HepG2 (cell line): ENCODE measurements at regions not wholly inside any gene's neighbourhood (a gene's known extent, or its start where the extent isn't known, plus 50 kb on each side); places are given as distances from the start of the nearest gene placed in this dataset.

Experiments
- ATAC-seq: fragments of 200-7000 bp; cut with Tn5 transposase; 3 replicates; pipeline ENCODE4 v1.9.1; 2020; ENCODE audit warnings: mild to moderate bottlenecking, moderate library complexity
- BruUV-seq: library from RNA; stranded (reverse); fragments of 400-500 nt; replicated peaks from 2 replicates; lab custom pipeline; 2021; lab: Mats Ljungman, UMichigan
- CTCF ChIA-PET: fragments of 300-600 bp; formaldehyde crosslinking; extraction: SDS; loops from one replicate; lab custom pipeline; 2021; ENCODE audit warnings: low total read pairs, inconsistent platforms, low intra/inter-chr PET ratio; lab: Yijun Ruan, JAX
- POLR2A ChIA-PET: fragments of 350-600 bp; sonication (Branson Sonifier 250); formaldehyde crosslinking; loops from one replicate; lab custom pipeline; 2020; ENCODE audit warnings: antibody characterized with exemption, inconsistent platforms; lab: Yijun Ruan, JAX
- DNase-seq: peaks from one replicate; pipeline ENCODE4 v3.0.0-alpha.2; 2015; ENCODE audit warnings: low spot score
- FAIRE-seq: peaks from 3 replicates; lab custom pipeline; 2011; peaks lifted over from hg19 to GRCh38; lab: Jason Lieb, UNC
- H2AFZ ChIP-seq: one replicate; pipeline ENCODE4 v1.6.1; 2011; ENCODE audit warnings: low read length, inconsistent platforms
- H3K27ac ChIP-seq: fragments of 300-600 bp; 3 replicates; pipeline ENCODE4 v1.8.0; 2011; ENCODE audit warnings: mixed run types, mild to moderate bottlenecking, mixed read lengths, low read length, inconsistent platforms; ENCODE audit not compliant: insufficient read depth; ENCODE audit errors: extremely low read length
- H3K27me3 ChIP-seq, 2 experiments: fragments of 200-600 bp in 1 of 2; 2 replicates in 1 of 2; 3 replicates in 1 of 2; pipeline versions ENCODE4 v1.6.0 to v1.8.0; 2011; ENCODE audit warnings: low read length in 2 of 2, mild to moderate bottlenecking in 2 of 2, moderate library complexity in 2 of 2, inconsistent platforms in 1 of 2; ENCODE audit not compliant: insufficient read depth in 2 of 2, control insufficient read depth in 1 of 2
- H3K36me3 ChIP-seq, 2 experiments: fragments of 200-600 bp in 1 of 2; replicated peaks in 1 of 2; 2 replicates in 1 of 2; 3 replicates in 1 of 2; pipeline versions ENCODE4 v1.5.1 to v1.8.0; 2011; ENCODE audit warnings: low read length in 2 of 2, inconsistent platforms in 1 of 2; ENCODE audit not compliant: insufficient read depth in 2 of 2, control insufficient read depth in 1 of 2
- H3K4me1 ChIP-seq: 2 replicates; pipeline ENCODE4 v1.5.1; 2012; ENCODE audit warnings: low read length, inconsistent platforms; ENCODE audit not compliant: insufficient read depth
- H3K4me2 ChIP-seq: 2 replicates; pipeline ENCODE4 v1.6.0; 2011; ENCODE audit warnings: low read depth, low read length, inconsistent platforms
- H3K4me3 ChIP-seq, 3 experiments: fragments of 200-600 bp in 1 of 3; sonication (generic), shearing (Covaris generic) in 1 of 3; replicated peaks in 1 of 3; 2 replicates each; pipeline ENCODE4 v1.5.1; 2011 to 2016; ENCODE audit warnings: low read length in 3 of 3, inconsistent platforms in 2 of 3, low read depth in 2 of 3, mild to moderate bottlenecking in 2 of 3, control low read depth in 1 of 3, mixed read lengths in 1 of 3; ENCODE audit not compliant: insufficient read depth in 1 of 3
- H3K79me2 ChIP-seq: one replicate; pipeline ENCODE4 v1.6.1; 2011; ENCODE audit warnings: low read length, inconsistent platforms; ENCODE audit not compliant: insufficient read depth
- H3K9ac ChIP-seq: 2 replicates; pipeline ENCODE4 v1.6.0; 2011; ENCODE audit warnings: mild to moderate bottlenecking, low read depth, low read length, inconsistent platforms; ENCODE audit not compliant: insufficient read depth
- H3K9me3 ChIP-seq: 2 replicates; pipeline ENCODE4 v1.5.1; 2012; ENCODE audit warnings: mild to moderate bottlenecking, low read length
- H4K20me1 ChIP-seq: 2 replicates; pipeline ENCODE4 v1.6.0; 2011; ENCODE audit warnings: inconsistent platforms, mild to moderate bottlenecking, low read length, moderate library complexity; ENCODE audit not compliant: insufficient read depth
- CCDC6 ChIP-seq: sonication (generic); formaldehyde crosslinking; IDR thresholded peaks from 2 replicates; pipeline ENCODE4 v1.8.1; 2022; ENCODE audit warnings: mild to moderate bottlenecking, missing genetic modification reagents, moderate library complexity
- NPAS2 ChIP-seq: sonication (generic); formaldehyde crosslinking; IDR thresholded peaks from 2 replicates; pipeline ENCODE4 v1.8.0; 2022; ENCODE audit warnings: mild to moderate bottlenecking, missing genetic modification reagents, borderline replicate concordance
- NR2F2 ChIP-seq: IDR thresholded peaks from 2 replicates; pipeline ENCODE4 v1.6.1; 2012; ENCODE audit warnings: low read depth, inconsistent platforms, borderline replicate concordance
- SRF ChIP-seq: IDR thresholded peaks from 2 replicates; pipeline ENCODE4 v1.6.1; 2011; ENCODE audit warnings: mild to moderate bottlenecking, low read depth, low read length, moderate library complexity
- ZNF264 ChIP-seq: sonication (generic); formaldehyde crosslinking; IDR thresholded peaks from 2 replicates; pipeline ENCODE4 v1.4.0; 2020; ENCODE audit warnings: missing genetic modification reagents
- WGBS: methylation state at CpG from one replicate; pipeline ENCODE4 v1.1.6; 2017; ENCODE audit warnings: low lambda C conversion rate; 5-methylcytosine and 5-hydroxymethylcytosine counted together
- in situ Hi-C: cut with HindIII; loops from 2 replicates; pipeline ENCODE4 v1.10.0; 2017; ENCODE audit warnings: low pct_unique_long_range_greater_than_20kb; ENCODE audit not compliant: extremely low pct_ligation_motif_present
- intact Hi-C: fragments of 100-400 bp; cut with micrococcal nuclease; formaldehyde crosslinking; loops from one replicate; pipeline ENCODE4 v1.10.0; 2022; ENCODE audit not compliant: unreplicated experiment
- TF ChIP-seq, protein P1 (sequence below), 2 experiments: fragments of 450-650 bp in 1 of 2; sonication (generic) in 1 of 2; formaldehyde crosslinking in 1 of 2; IDR thresholded peaks; 2 replicates each; pipeline versions ENCODE4 v1.6.1 to v1.8.0; 2016 to 2022; ENCODE audit warnings: antibody characterized with exemption in 1 of 2, mild to moderate bottlenecking in 1 of 2, missing genetic modification reagents in 1 of 2
- TF ChIP-seq, protein P2 (sequence below): sonication (generic); formaldehyde crosslinking; IDR thresholded peaks from 2 replicates; pipeline ENCODE4 v1.4.0; 2020; ENCODE audit warnings: missing genetic modification reagents, mild to moderate bottlenecking, borderline replicate concordance
- TF ChIP-seq, protein P3 (sequence below): sonication (generic); formaldehyde crosslinking; IDR thresholded peaks from 2 replicates; pipeline ENCODE4 v1.5.0; 2020; ENCODE audit warnings: missing genetic modification reagents, mild to moderate bottlenecking, borderline replicate concordance

DNA sequence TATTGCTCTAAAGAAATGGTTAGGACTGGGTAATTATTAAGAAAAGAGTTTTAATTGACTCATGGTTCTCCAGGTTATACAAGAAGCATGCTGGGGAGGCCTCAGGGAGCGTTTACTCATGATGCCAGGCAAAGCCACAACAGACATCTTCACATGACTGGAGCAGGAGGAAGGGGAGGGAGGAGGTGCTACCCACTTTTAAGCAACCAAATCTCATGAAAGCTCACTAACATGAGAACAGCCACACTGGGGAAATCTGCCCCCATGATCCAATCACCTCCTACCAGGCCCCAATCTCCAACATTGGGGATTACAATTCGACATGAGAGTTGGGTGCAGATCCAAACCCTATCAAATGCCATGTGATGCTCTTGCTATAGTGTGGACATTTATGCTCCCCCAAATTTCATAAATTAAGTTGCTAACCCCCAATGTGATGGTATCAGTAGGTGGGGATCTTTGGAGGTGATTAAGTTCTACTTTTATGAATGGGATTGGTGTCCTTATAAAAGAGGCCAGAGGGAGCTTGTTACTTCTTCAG, 773.6 kb upstream of the CDH10 start:
- intact Hi-C loops = no loop called here
- Histone ChIP-seq H3K9me3 (peaks cover 8% of the 10 kb centered on the region; the same call in 1 of the 2 replicates), H2AFZ (no peak overlapping the region), H3K36me3 (no peaks in the 10 kb centered on the region), H3K4me1 (no peaks in the 10 kb centered on the region), H3K4me2 (no peak overlapping the region), H3K27me3 (no peaks in the 10 kb centered on the region), H3K27ac (no peak overlapping the region), H3K79me2 (no peaks in the 10 kb centered on the region), H3K4me3 (no peak overlapping the region), H4K20me1 (no peaks in the 10 kb centered on the region), H3K9ac (no peak overlapping the region)
- no peak for ATAC-seq
- DNase-seq = no peak
- ChIA-PET POLR2A (no interaction called here), CTCF (no interaction called here)
- in situ Hi-C loops = no loop called here
- FAIRE-seq = no peak
- 13% methylated on average over 1 of the region's 2 CpGs for WGBS
- no TSS peak for BruUV-seq
- TF ChIP-seq CCDC6 (CRISPR knock-in tag) (no peak), ZNF264 (CRISPR knock-in tag) (no peak), NR2F2 (no peak), SRF (no peak), NPAS2 (CRISPR knock-in tag) (no peak)
- TF ChIP-seq, protein P1, sequence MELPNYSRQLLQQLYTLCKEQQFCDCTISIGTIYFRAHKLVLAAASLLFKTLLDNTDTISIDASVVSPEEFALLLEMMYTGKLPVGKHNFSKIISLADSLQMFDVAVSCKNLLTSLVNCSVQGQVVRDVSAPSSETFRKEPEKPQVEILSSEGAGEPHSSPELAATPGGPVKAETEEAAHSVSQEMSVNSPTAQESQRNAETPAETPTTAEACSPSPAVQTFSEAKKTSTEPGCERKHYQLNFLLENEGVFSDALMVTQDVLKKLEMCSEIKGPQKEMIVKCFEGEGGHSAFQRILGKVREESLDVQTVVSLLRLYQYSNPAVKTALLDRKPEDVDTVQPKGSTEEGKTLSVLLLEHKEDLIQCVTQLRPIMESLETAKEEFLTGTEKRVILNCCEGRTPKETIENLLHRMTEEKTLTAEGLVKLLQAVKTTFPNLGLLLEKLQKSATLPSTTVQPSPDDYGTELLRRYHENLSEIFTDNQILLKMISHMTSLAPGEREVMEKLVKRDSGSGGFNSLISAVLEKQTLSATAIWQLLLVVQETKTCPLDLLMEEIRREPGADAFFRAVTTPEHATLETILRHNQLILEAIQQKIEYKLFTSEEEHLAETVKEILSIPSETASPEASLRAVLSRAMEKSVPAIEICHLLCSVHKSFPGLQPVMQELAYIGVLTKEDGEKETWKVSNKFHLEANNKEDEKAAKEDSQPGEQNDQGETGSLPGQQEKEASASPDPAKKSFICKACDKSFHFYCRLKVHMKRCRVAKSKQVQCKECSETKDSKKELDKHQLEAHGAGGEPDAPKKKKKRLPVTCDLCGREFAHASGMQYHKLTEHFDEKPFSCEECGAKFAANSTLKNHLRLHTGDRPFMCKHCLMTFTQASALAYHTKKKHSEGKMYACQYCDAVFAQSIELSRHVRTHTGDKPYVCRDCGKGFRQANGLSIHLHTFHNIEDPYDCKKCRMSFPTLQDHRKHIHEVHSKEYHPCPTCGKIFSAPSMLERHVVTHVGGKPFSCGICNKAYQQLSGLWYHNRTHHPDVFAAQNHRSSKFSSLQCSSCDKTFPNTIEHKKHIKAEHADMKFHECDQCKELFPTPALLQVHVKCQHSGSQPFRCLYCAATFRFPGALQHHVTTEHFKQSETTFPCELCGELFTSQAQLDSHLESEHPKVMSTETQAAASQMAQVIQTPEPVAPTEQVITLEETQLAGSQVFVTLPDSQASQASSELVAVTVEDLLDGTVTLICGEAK (IDR thresholded peaks at IDR 0.05) = no peak
- TF ChIP-seq, protein P1 (CRISPR knock-in tag; IDR thresholded peaks at IDR 0.05) = no peak
- TF ChIP-seq, protein P2, sequence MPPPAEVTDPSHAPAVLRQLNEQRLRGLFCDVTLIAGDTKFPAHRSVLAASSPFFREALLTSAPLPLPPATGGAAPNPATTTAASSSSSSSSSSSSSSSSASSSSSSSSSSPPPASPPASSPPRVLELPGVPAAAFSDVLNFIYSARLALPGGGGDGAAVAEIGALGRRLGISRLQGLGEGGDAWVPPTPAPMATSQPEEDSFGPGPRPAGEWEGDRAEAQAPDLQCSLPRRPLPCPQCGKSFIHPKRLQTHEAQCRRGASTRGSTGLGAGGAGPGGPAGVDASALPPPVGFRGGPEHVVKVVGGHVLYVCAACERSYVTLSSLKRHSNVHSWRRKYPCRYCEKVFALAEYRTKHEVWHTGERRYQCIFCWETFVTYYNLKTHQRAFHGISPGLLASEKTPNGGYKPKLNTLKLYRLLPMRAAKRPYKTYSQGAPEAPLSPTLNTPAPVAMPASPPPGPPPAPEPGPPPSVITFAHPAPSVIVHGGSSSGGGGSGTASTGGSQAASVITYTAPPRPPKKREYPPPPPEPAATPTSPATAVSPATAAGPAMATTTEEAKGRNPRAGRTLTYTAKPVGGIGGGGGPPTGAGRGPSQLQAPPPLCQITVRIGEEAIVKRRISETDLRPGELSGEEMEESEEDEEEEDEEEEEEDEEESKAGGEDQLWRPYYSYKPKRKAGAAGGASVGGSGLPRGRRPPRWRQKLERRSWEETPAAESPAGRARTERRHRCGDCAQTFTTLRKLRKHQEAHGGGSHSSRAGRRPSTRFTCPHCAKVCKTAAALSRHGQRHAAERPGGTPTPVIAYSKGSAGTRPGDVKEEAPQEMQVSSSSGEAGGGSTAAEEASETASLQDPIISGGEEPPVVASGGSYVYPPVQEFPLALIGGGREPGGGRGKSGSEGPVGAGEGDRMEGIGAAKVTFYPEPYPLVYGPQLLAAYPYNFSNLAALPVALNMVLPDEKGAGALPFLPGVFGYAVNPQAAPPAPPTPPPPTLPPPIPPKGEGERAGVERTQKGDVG (CRISPR knock-in tag) = no peak
- TF ChIP-seq, protein P3, sequence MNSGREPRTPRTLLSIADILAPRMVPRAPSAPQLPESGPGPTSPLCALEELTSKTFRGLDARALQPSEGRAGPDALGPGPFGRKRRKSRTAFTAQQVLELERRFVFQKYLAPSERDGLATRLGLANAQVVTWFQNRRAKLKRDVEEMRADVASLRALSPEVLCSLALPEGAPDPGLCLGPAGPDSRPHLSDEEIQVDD (CRISPR knock-in tag) = no peak
- TF ChIP-seq, all 625 proteins: peak for 0
